GM12878 (cell line): ENCODE measurements at regions not wholly inside any gene's neighbourhood (a gene's known extent, or its start where the extent isn't known, plus 50 kb on each side); places are given as distances from the start of the nearest gene placed in this dataset.

Source experiments
- CTCF ChIP-seq, 3 experiments: IDR thresholded peaks in 2 of 3; conservative IDR thresholded peaks in 1 of 3; 2 replicates each; pipeline ENCODE4 v1.5.1; 2011; ENCODE audit warnings: low read depth in 3 of 3, low read length in 3 of 3, mild to moderate bottlenecking in 3 of 3, control low read depth in 2 of 3, moderate library complexity in 2 of 3, inconsistent platforms in 1 of 3, mixed read lengths in 1 of 3; ENCODE audit not compliant: control insufficient read depth in 2 of 3, insufficient read depth in 1 of 3; ENCODE audit errors: extremely low read depth in 1 of 3
- E2F4 ChIP-seq: IDR thresholded peaks from 2 replicates; pipeline ENCODE4 v1.6.1; 2012; ENCODE audit warnings: low read depth, low read length, improper control_type of control experiment
- MAX ChIP-seq: IDR thresholded peaks from 2 replicates; pipeline ENCODE4 v1.6.1; 2012; ENCODE audit warnings: low read depth, low read length, improper control_type of control experiment
- PBX3 ChIP-seq: IDR thresholded peaks from 2 replicates; pipeline ENCODE4 v1.6.1; 2011; ENCODE audit warnings: mild to moderate bottlenecking, low read depth, low read length, moderate library complexity; ENCODE audit not compliant: insufficient replicate concordance
- POLR2A ChIP-seq: IDR thresholded peaks from 2 replicates; pipeline ENCODE4 v1.6.1; 2011; ENCODE audit warnings: low read depth, mild to moderate bottlenecking, low read length
- RAD21 ChIP-seq: IDR thresholded peaks from 2 replicates; pipeline ENCODE4 v1.6.1; 2011; ENCODE audit warnings: mild to moderate bottlenecking, low read depth, low read length, moderate library complexity; ENCODE audit not compliant: insufficient read depth
- REST ChIP-seq: IDR thresholded peaks from 2 replicates; pipeline ENCODE4 v1.6.1; 2012; ENCODE audit warnings: mild to moderate bottlenecking, low read depth, low read length
- SREBF2 ChIP-seq: IDR thresholded peaks from 2 replicates; pipeline ENCODE4 v1.6.1; 2012; ENCODE audit warnings: mild to moderate bottlenecking, low read length
- TAF1 ChIP-seq: IDR thresholded peaks from 2 replicates; pipeline ENCODE4 v1.6.1; 2011; ENCODE audit warnings: mild to moderate bottlenecking, low read depth, low read length, borderline replicate concordance
- ZNF592 ChIP-seq: fragments of 450-650 bp; IDR thresholded peaks from 2 replicates; pipeline ENCODE4 v1.6.1; 2017; ENCODE audit warnings: mild to moderate bottlenecking, moderate library complexity

GRCh38 chr11:134975866-134976376, 563.9 kb upstream of the B3GAT1 start:
- TF ChIP-seq CTCF (IDR thresholded peaks at IDR 0.05 in 2 of 3, conservative IDR thresholded peaks at IDR 0.05 in 1 of 3; ENCODE audit: control insufficient read depth in 2 of 3, extremely low read depth in 1 of 3, insufficient read depth in 1 of 3, low read depth in 3 of 3, low read length in 3 of 3) (no peak), ZNF592 (no peak), POLR2A (no peak), RAD21 (no peak), PBX3 (no peak), MAX (no peak), TAF1 (no peak), E2F4 (no peak), REST (no peak), SREBF2 (no peak)
